ENCODE measurements at regions not wholly inside any gene's neighbourhood (a gene's known extent, or its start where the extent isn't known, plus 50 kb on each side); places are given as distances from the start of the nearest gene placed in this dataset.

GRCh38 chr22:49433717-49434611, 393.7 kb downstream of the BRD1 start:
- H3K4me3 Mint-ChIP-seq = no peak overlapping the region
- H3K9me3 ChIP-seq = no peaks in the 10 kb centered on the region
- H3K27me3 Mint-ChIP-seq = peaks cover 0 to 28% of the 10 kb centered on the region in 2 donors
- ChIA-PET POLR2A (no interaction called here), CTCF (no interaction called here)
- H3K4me1 ChIP-seq (ENCODE audit: control insufficient read depth in 1 of 2, extremely low read depth in 1 of 2, insufficient read depth in 2 of 2, low read length in 2 of 2) = no peaks in the 10 kb centered on the region
- no peak for ATAC-seq (replicated peaks in 1 of 4)
- no peak overlapping the region for H3K4me3 ChIP-seq (ENCODE audit: control insufficient read depth in 1 of 2, extremely low read depth in 1 of 2, low read length in 1 of 2)
- H3K27ac Mint-ChIP-seq = no peak overlapping the region
- H3K9me3 Mint-ChIP-seq = no peaks in the 10 kb centered on the region
- H3K27me3 ChIP-seq (replicated peaks in 1 of 2; ENCODE audit: control insufficient read depth in 2 of 2, extremely low read depth in 1 of 2, insufficient read depth in 2 of 2, low read length in 1 of 2) = peaks cover 0 to 53% of the 10 kb centered on the region in 2 experiments
- no peaks in the 10 kb centered on the region for H3K36me3 ChIP-seq (ENCODE audit: control insufficient read depth in 2 of 2, extremely low read depth in 1 of 2, insufficient read depth in 1 of 2, low read length in 1 of 2)
- H3K4me1 Mint-ChIP-seq = no peaks in the 10 kb centered on the region
- no peaks in the 10 kb centered on the region for H3K36me3 Mint-ChIP-seq
- DNase-seq = no peak
- WGBS (ENCODE audit: insufficient coverage) = 82% methylated on average over 36 of the region's 37 CpGs
- no peak overlapping the region for H3K27ac ChIP-seq (ENCODE audit: low read length)

- H3K9me3 Mint-ChIP-seq = no peaks in the 10 kb centered on the region
- ATAC-seq (replicated peaks in 1 of 4) = no peak
- no peaks in the 10 kb centered on the region for H3K36me3 Mint-ChIP-seq
- POLR2A ChIA-PET = no interaction called here
- DNase-seq = no peak
- Histone ChIP-seq H3K9me3 (no peaks in the 10 kb centered on the region), H3K27ac (ENCODE audit: low read length) (no peak overlapping the region), H3K36me3 (ENCODE audit: control insufficient read depth in 2 of 2, extremely low read depth in 1 of 2, insufficient read depth in 1 of 2, low read length in 1 of 2) (no peaks in the 10 kb centered on the region), H3K4me1 (ENCODE audit: control insufficient read depth in 1 of 2, extremely low read depth in 1 of 2, insufficient read depth in 2 of 2, low read length in 2 of 2) (no peaks in the 10 kb centered on the region), H3K4me3 (ENCODE audit: control insufficient read depth in 1 of 2, extremely low read depth in 1 of 2, low read length in 1 of 2) (no peak overlapping the region), H3K27me3 (replicated peaks in 1 of 2; ENCODE audit: control insufficient read depth in 2 of 2, extremely low read depth in 1 of 2, insufficient read depth in 2 of 2, low read length in 1 of 2) (peaks cover 0 to 58% of the 10 kb centered on the region in 2 experiments)
- CTCF ChIA-PET = no interaction called here
- H3K27ac Mint-ChIP-seq = no peak overlapping the region
- peaks cover 0 to 36% of the 10 kb centered on the region in 2 donors for H3K27me3 Mint-ChIP-seq
- H3K4me3 Mint-ChIP-seq = no peak overlapping the region
- no peaks in the 10 kb centered on the region for H3K4me1 Mint-ChIP-seq
- 40% methylated on average over 10 of the region's 15 CpGs for WGBS (ENCODE audit: insufficient coverage)
Measured at GRCh38 chr22:49432897-49433443, 394.7 kb downstream of the BRD1 start.

DNA sequence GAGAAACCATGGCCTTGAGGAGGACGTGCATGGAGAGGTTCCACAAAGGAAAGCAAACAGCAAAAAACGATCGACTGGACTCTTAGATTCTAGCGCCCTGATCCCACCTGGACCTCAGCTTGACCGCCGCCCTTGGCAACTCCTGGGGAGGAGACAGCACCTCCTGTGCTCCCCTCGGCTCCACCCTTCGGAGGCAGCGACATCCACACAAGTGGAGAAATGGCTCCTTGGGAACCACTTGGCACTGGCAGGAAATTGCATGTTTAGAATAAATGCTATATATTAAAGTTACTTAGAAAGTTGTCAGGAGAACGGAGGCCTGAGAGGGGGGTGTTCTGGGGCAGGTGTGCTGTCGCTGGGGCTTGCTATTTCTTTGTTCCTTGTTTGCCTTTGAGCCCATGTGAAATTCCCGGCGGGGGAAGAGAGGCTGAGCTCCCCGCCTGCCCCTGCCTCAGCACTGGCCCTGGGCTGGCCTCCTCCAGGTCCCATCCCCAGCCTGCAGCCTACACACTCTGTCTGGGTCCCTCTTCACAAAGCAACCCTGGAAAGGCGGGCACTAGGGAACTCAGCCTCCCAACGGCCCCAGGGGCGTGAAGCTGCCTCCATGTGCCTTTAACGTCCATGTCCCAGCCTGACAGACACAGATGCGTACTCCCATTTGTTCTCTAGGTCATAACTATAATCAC, 395.3 kb downstream of the BRD1 start:
- Mint-ChIP-seq H3K27ac (no peak overlapping the region), H3K36me3 (no peaks in the 10 kb centered on the region), H3K4me3 (no peak overlapping the region), H3K9me3 (no peaks in the 10 kb centered on the region), H3K4me1 (no peaks in the 10 kb centered on the region), H3K27me3 (peaks cover 0 to 40% of the 10 kb centered on the region in 2 donors)
- WGBS (ENCODE audit: insufficient coverage) = 58% methylated on average over 13 of the region's 19 CpGs
- Histone ChIP-seq H3K4me3 (ENCODE audit: control insufficient read depth in 1 of 2, extremely low read depth in 1 of 2, low read length in 1 of 2) (no peak overlapping the region), H3K4me1 (ENCODE audit: control insufficient read depth in 1 of 2, extremely low read depth in 1 of 2, insufficient read depth in 2 of 2, low read length in 2 of 2) (no peaks in the 10 kb centered on the region), H3K27ac (ENCODE audit: low read length) (no peak overlapping the region), H3K27me3 (replicated peaks in 1 of 2; ENCODE audit: control insufficient read depth in 2 of 2, extremely low read depth in 1 of 2, insufficient read depth in 2 of 2, low read length in 1 of 2) (peaks cover 0 to 57% of the 10 kb centered on the region in 2 experiments), H3K36me3 (ENCODE audit: control insufficient read depth in 2 of 2, extremely low read depth in 1 of 2, insufficient read depth in 1 of 2, low read length in 1 of 2) (no peaks in the 10 kb centered on the region), H3K9me3 (no peaks in the 10 kb centered on the region)
- ATAC-seq (replicated peaks in 1 of 4) (no peak), DNase-seq (no peak)
- POLR2A ChIA-PET = no interaction called here
- CTCF ChIA-PET = interaction anchor here in 1 of 2 donors (0.7 kb wide), 1 partner anchor 213 kb away, joined by 5 read pairs; no protein-coding TSS in a partner anchor

DNA sequence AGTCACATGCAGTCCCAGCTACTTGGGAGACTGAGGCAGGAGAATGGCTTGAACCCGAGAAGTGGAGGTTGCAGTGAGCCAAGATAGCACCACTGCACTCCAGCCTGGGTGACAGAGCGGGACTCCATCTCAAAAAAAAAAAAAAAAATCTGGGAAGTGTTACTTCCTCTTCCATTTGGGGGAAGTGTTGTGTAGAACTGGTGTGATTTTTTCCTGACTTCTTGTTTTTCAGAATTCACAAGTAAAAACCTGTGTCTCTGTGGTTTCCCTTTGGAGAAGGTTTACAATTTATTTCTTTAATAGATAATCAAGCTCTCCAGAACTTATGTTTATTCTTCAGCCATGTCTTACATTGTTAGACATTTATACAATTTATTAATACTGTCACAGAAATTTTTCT, 396.1 kb downstream of the BRD1 start:
- Mint-ChIP-seq H3K4me3 (no peak overlapping the region), H3K27ac (no peak overlapping the region), H3K36me3 (no peaks in the 10 kb centered on the region), H3K27me3 (peaks cover 0 to 39% of the 10 kb centered on the region in 2 donors), H3K9me3 (no peaks in the 10 kb centered on the region), H3K4me1 (no peaks in the 10 kb centered on the region)
- Histone ChIP-seq H3K27ac (ENCODE audit: low read length) (no peak overlapping the region), H3K4me3 (ENCODE audit: control insufficient read depth in 1 of 2, extremely low read depth in 1 of 2, low read length in 1 of 2) (no peak overlapping the region), H3K4me1 (ENCODE audit: control insufficient read depth in 1 of 2, extremely low read depth in 1 of 2, insufficient read depth in 2 of 2, low read length in 2 of 2) (no peaks in the 10 kb centered on the region), H3K36me3 (ENCODE audit: control insufficient read depth in 2 of 2, extremely low read depth in 1 of 2, insufficient read depth in 1 of 2, low read length in 1 of 2) (no peaks in the 10 kb centered on the region), H3K27me3 (replicated peaks in 1 of 2; ENCODE audit: control insufficient read depth in 2 of 2, extremely low read depth in 1 of 2, insufficient read depth in 2 of 2, low read length in 1 of 2) (peaks cover 0 to 61% of the 10 kb centered on the region in 2 experiments), H3K9me3 (no peaks in the 10 kb centered on the region)
- POLR2A ChIA-PET = no interaction called here
- CTCF ChIA-PET = interaction anchor here in 1 of 2 donors (0.7 kb wide), 1 partner anchor 212 kb away, joined by 5 read pairs; no protein-coding TSS in a partner anchor
- no peak for DNase-seq
- ATAC-seq (replicated peaks in 1 of 4) = no peak
- no CpG with 5 or more reads among the region's 2 CpGs for WGBS (ENCODE audit: insufficient coverage)

GRCh38 chr22:49429066-49429465, 398.6 kb downstream of the BRD1 start:
- ChIA-PET CTCF (no interaction called here), POLR2A (no interaction called here)
- no peaks in the 10 kb centered on the region for H3K9me3 ChIP-seq
- peaks cover 4 to 36% of the 10 kb centered on the region in 2 donors for H3K27me3 Mint-ChIP-seq
- no peaks in the 10 kb centered on the region for H3K36me3 ChIP-seq (ENCODE audit: control insufficient read depth in 2 of 2, extremely low read depth in 1 of 2, insufficient read depth in 1 of 2, low read length in 1 of 2)
- WGBS (ENCODE audit: insufficient coverage) = 61% methylated on average over 4 of the region's 7 CpGs
- no peak overlapping the region for H3K27ac Mint-ChIP-seq
- no peaks in the 10 kb centered on the region for H3K4me1 ChIP-seq (ENCODE audit: control insufficient read depth in 1 of 2, extremely low read depth in 1 of 2, insufficient read depth in 2 of 2, low read length in 2 of 2)
- DNase-seq (no peak), ATAC-seq (replicated peaks in 1 of 4) (no peak)
- H3K27ac ChIP-seq (ENCODE audit: low read length) = no peak overlapping the region
- H3K36me3 Mint-ChIP-seq = no peaks in the 10 kb centered on the region
- no peak overlapping the region for H3K4me3 Mint-ChIP-seq
- H3K4me1 Mint-ChIP-seq = peaks cover 0 to 5% (median 0%) of the 10 kb centered on the region in 3 donors
- H3K4me3 ChIP-seq (ENCODE audit: control insufficient read depth in 1 of 2, extremely low read depth in 1 of 2, low read length in 1 of 2) = no peak overlapping the region
- no peaks in the 10 kb centered on the region for H3K9me3 Mint-ChIP-seq
- peaks cover 0 to 52% of the 10 kb centered on the region in 2 experiments for H3K27me3 ChIP-seq (replicated peaks in 1 of 2; ENCODE audit: control insufficient read depth in 2 of 2, extremely low read depth in 1 of 2, insufficient read depth in 2 of 2, low read length in 1 of 2)

DNA sequence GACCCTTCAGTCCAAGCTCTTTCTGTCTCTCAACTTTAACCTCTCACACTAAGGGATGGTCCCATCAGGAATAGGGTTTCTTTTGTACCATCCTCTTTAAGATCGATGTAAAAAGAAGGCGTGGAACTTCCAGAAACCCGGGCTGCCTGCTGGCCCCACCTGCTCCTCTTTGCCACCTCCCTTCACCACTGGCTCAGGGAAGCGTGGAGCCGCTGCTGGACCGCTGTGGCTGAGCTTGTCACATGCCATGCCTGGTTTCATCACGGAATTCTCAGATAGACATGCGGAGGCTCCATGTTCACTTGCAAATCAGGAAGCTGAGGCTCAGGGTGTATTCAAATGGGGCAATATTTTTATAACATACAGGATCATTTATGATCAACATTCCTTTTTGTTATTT, 399.7 kb downstream of the BRD1 start:
- H3K4me3 ChIP-seq (ENCODE audit: control insufficient read depth in 1 of 2, extremely low read depth in 1 of 2, low read length in 1 of 2) = no peak overlapping the region
- H3K27me3 ChIP-seq (replicated peaks in 1 of 2; ENCODE audit: control insufficient read depth in 2 of 2, extremely low read depth in 1 of 2, insufficient read depth in 2 of 2, low read length in 1 of 2) = peaks cover 0 to 46% of the 10 kb centered on the region in 2 experiments
- DNase-seq (no peak), ATAC-seq (replicated peaks in 1 of 4) (no peak)
- Mint-ChIP-seq H3K27ac (no peak overlapping the region), H3K9me3 (no peaks in the 10 kb centered on the region), H3K4me3 (no peak overlapping the region), H3K36me3 (no peaks in the 10 kb centered on the region), H3K4me1 (peaks cover 0 to 5% (median 0%) of the 10 kb centered on the region in 3 donors), H3K27me3 (peaks cover 6 to 32% of the 10 kb centered on the region in 2 donors)
- no peaks in the 10 kb centered on the region for H3K4me1 ChIP-seq (ENCODE audit: control insufficient read depth in 1 of 2, extremely low read depth in 1 of 2, insufficient read depth in 2 of 2, low read length in 2 of 2)
- 84% methylated on average over 7 of the region's 8 CpGs for WGBS (ENCODE audit: insufficient coverage)
- H3K9me3 ChIP-seq = no peaks in the 10 kb centered on the region
- ChIA-PET POLR2A (no interaction called here), CTCF (interaction anchor here in 1 of 2 donors (0.6 kb wide), 1 partner anchor 425 kb away, joined by 3 read pairs; no protein-coding TSS in a partner anchor)
- H3K27ac ChIP-seq (ENCODE audit: low read length) = no peak overlapping the region
- H3K36me3 ChIP-seq (ENCODE audit: control insufficient read depth in 2 of 2, extremely low read depth in 1 of 2, insufficient read depth in 1 of 2, low read length in 1 of 2) = no peaks in the 10 kb centered on the region

Measured in T-cell (primary cell).